H9 (cell line): ENCODE measurements at regions not wholly inside any gene's neighbourhood (a gene's known extent, or its start where the extent isn't known, plus 50 kb on each side); places are given as distances from the start of the nearest gene placed in this dataset.

Experiments
- DNase-seq: peaks from one replicate; pipeline ENCODE4 v3.0.0-alpha.2; 2017
- H2AFZ ChIP-seq: one replicate; pipeline ENCODE4 v1.6.1; 2013; ENCODE audit warnings: mild to moderate bottlenecking, low read length, control low read depth, moderate library complexity
- H2AK5ac ChIP-seq: 2 replicates; pipeline ENCODE4 v1.6.1; 2013; ENCODE audit warnings: low read length, control low read depth, mixed read lengths; ENCODE audit not compliant: insufficient read length
- H2BK120ac ChIP-seq: one replicate; pipeline ENCODE4 v1.6.1; 2013; ENCODE audit warnings: low read depth, mild to moderate bottlenecking, low read length, control low read depth, inconsistent platforms; ENCODE audit not compliant: poor library complexity, severe bottlenecking
- H2BK12ac ChIP-seq: 2 replicates; pipeline ENCODE4 v1.6.1; 2013; ENCODE audit warnings: low read length, control low read depth, mixed read lengths, low read depth; ENCODE audit not compliant: insufficient read length
- H2BK15ac ChIP-seq: 2 replicates; pipeline ENCODE4 v1.6.1; 2013; ENCODE audit warnings: low read depth, low read length, control low read depth
- H2BK20ac ChIP-seq: one replicate; pipeline ENCODE4 v1.6.1; 2013; ENCODE audit warnings: low read depth, mild to moderate bottlenecking, low read length, control low read depth, inconsistent platforms; ENCODE audit not compliant: poor library complexity, severe bottlenecking
- H2BK5ac ChIP-seq: 2 replicates; pipeline ENCODE4 v1.6.1; 2013; ENCODE audit warnings: low read length, control low read depth, mixed read lengths; ENCODE audit not compliant: insufficient read length
- H3K14ac ChIP-seq: 2 replicates; pipeline ENCODE4 v1.6.1; 2013; ENCODE audit warnings: low read length, control low read depth; ENCODE audit not compliant: insufficient read depth
- H3K18ac ChIP-seq: 2 replicates; pipeline ENCODE4 v1.6.1; 2013; ENCODE audit warnings: low read depth, mild to moderate bottlenecking, mixed read lengths, low read length, control low read depth; ENCODE audit not compliant: insufficient read length
- H3K23ac ChIP-seq: 2 replicates; pipeline ENCODE4 v1.6.1; 2013; ENCODE audit warnings: low read length, control low read depth, mixed read lengths, low read depth; ENCODE audit not compliant: insufficient read length
- H3K23me2 ChIP-seq: 2 replicates; pipeline ENCODE4 v1.6.1; 2013; ENCODE audit warnings: low read depth, mild to moderate bottlenecking, mixed read lengths, low read length, control low read depth; ENCODE audit not compliant: insufficient read length, poor library complexity, severe bottlenecking
- H3K27ac ChIP-seq: 2 replicates; pipeline ENCODE4 v1.5.1; 2013; ENCODE audit warnings: low read length, control low read depth, mixed read lengths, low read depth; ENCODE audit not compliant: insufficient read length
- H3K27me3 ChIP-seq: 2 replicates; pipeline ENCODE4 v1.6.1; 2013; ENCODE audit warnings: low read length, control low read depth, inconsistent platforms; ENCODE audit not compliant: insufficient read depth
- H3K4ac ChIP-seq: 2 replicates; pipeline ENCODE4 v1.6.1; 2013; ENCODE audit warnings: low read depth, mild to moderate bottlenecking, control low read depth, inconsistent platforms, low read length, moderate library complexity
- H3K4me1 ChIP-seq: 2 replicates; pipeline ENCODE4 v1.6.1; 2013; ENCODE audit warnings: low read length, control low read depth, inconsistent platforms; ENCODE audit not compliant: insufficient read depth
- H3K4me2 ChIP-seq: 2 replicates; pipeline ENCODE4 v1.6.1; 2013; ENCODE audit warnings: low read length, control low read depth, mixed read lengths; ENCODE audit not compliant: insufficient read length, insufficient read depth
- H3K56ac ChIP-seq: 2 replicates; pipeline ENCODE4 v1.6.1; 2013; ENCODE audit warnings: low read depth, mild to moderate bottlenecking, mixed read lengths, low read length, control low read depth; ENCODE audit not compliant: insufficient read length
- H3K79me1 ChIP-seq: 2 replicates; pipeline ENCODE4 v1.6.1; 2013; ENCODE audit warnings: low read depth, mild to moderate bottlenecking, moderate library complexity, low read length, control low read depth, inconsistent platforms; ENCODE audit not compliant: insufficient read depth, poor library complexity, severe bottlenecking
- H3K79me2 ChIP-seq: 2 replicates; pipeline ENCODE4 v1.6.1; 2013; ENCODE audit warnings: low read length, control low read depth, inconsistent platforms; ENCODE audit not compliant: insufficient read depth
- H3K9ac ChIP-seq: 2 replicates; pipeline ENCODE4 v1.6.1; 2013; ENCODE audit warnings: low read length, control low read depth, mixed read lengths; ENCODE audit not compliant: insufficient read length; ENCODE audit errors: extremely low read depth
- H3K9me3 ChIP-seq: one replicate; pipeline ENCODE4 v1.6.1; 2013; ENCODE audit warnings: low read depth, low read length, inconsistent platforms; ENCODE audit not compliant: control insufficient read depth
- H3T11ph ChIP-seq: one replicate; pipeline ENCODE4 v1.6.1; 2013; ENCODE audit warnings: mild to moderate bottlenecking, low read length, control low read depth, inconsistent platforms
- H4K20me1 ChIP-seq: one replicate; pipeline ENCODE4 v1.6.1; 2013; ENCODE audit not compliant: control insufficient read depth, insufficient read length, insufficient read depth
- H4K5ac ChIP-seq: 2 replicates; pipeline ENCODE4 v1.6.1; 2013; ENCODE audit warnings: low read depth, mild to moderate bottlenecking, mixed read lengths, low read length, control low read depth; ENCODE audit not compliant: insufficient read length
- H4K8ac ChIP-seq: replicated peaks from 2 replicates; pipeline ENCODE4 v1.6.1; 2013; ENCODE audit warnings: low read length, control low read depth, mixed read lengths, low read depth; ENCODE audit not compliant: insufficient read length
- H4K91ac ChIP-seq: 2 replicates; pipeline ENCODE4 v1.6.1; 2013; ENCODE audit warnings: low read depth, mild to moderate bottlenecking, moderate library complexity, mixed read lengths, low read length, control low read depth; ENCODE audit not compliant: insufficient read length
- H3K27ac Mint-ChIP-seq, 3 experiments: 2 replicates in 2 of 3; 3 replicates in 1 of 3; pipeline ENCODE4 v1.8.0; 2020 to 2021; ENCODE audit warnings: mixed read lengths in 3 of 3, mild to moderate bottlenecking in 1 of 3, moderate library complexity in 1 of 3
- H3K27me3 Mint-ChIP-seq: 2 replicates; pipeline ENCODE4 v1.8.0; 2021; ENCODE audit warnings: low read depth, mild to moderate bottlenecking, moderate library complexity, mixed read lengths
- H3K36me3 Mint-ChIP-seq, 3 experiments: 2 replicates in 2 of 3; 3 replicates in 1 of 3; pipeline ENCODE4 v1.8.0; 2020 to 2021; ENCODE audit warnings: low read depth in 3 of 3, mixed read lengths in 3 of 3; ENCODE audit not compliant: insufficient read depth in 1 of 3
- H3K4me1 Mint-ChIP-seq, 2 experiments: 2 replicates each; pipeline ENCODE4 v1.8.0; 2020; ENCODE audit warnings: mixed read lengths in 2 of 2
- H3K4me3 Mint-ChIP-seq, 2 experiments: 2 replicates in 1 of 2; 3 replicates in 1 of 2; pipeline ENCODE4 v1.8.0; 2020 to 2021; ENCODE audit warnings: mild to moderate bottlenecking in 2 of 2, mixed read lengths in 2 of 2, moderate library complexity in 1 of 2
- H3K9me3 Mint-ChIP-seq, 2 experiments: 2 replicates in 1 of 2; 3 replicates in 1 of 2; pipeline ENCODE4 v1.8.0; 2020; ENCODE audit warnings: mild to moderate bottlenecking in 2 of 2, mixed read lengths in 2 of 2, moderate library complexity in 1 of 2
- WGBS: extraction: QIAGEN DNeasy Blood & Tissue Kit; methylation state at CpG from one replicate; pipeline ENCODE4 v1.1.7; 2013; ENCODE audit warnings: missing lambda C conversion rate, low lambda C conversion rate, mixed read lengths; ENCODE audit not compliant: insufficient read length; ENCODE audit errors: extremely low coverage; 5-methylcytosine and 5-hydroxymethylcytosine counted together
- TF ChIP-seq, protein P1 (sequence below): fragments of 200-600 bp; sonication (generic); conservative IDR thresholded peaks from 3 replicates; pipeline ENCODE4 v1.8.0; 2021; ENCODE audit warnings: antibody characterized with exemption, mild to moderate bottlenecking

- Mint-ChIP-seq H3K36me3 (no peaks in the 10 kb centered on the region), H3K27ac (no peak overlapping the region), H3K4me1 (peaks cover 6% of the 10 kb centered on the region in 2 experiments), H3K27me3 (no peaks in the 10 kb centered on the region), H3K9me3 (no peaks in the 10 kb centered on the region), H3K4me3 (no peak overlapping the region)
- H3K79me1 ChIP-seq: no peaks in the 10 kb centered on the region
- H2BK20ac ChIP-seq: no peak overlapping the region
- H2AK5ac ChIP-seq: no peak overlapping the region
- TF ChIP-seq, protein P1, sequence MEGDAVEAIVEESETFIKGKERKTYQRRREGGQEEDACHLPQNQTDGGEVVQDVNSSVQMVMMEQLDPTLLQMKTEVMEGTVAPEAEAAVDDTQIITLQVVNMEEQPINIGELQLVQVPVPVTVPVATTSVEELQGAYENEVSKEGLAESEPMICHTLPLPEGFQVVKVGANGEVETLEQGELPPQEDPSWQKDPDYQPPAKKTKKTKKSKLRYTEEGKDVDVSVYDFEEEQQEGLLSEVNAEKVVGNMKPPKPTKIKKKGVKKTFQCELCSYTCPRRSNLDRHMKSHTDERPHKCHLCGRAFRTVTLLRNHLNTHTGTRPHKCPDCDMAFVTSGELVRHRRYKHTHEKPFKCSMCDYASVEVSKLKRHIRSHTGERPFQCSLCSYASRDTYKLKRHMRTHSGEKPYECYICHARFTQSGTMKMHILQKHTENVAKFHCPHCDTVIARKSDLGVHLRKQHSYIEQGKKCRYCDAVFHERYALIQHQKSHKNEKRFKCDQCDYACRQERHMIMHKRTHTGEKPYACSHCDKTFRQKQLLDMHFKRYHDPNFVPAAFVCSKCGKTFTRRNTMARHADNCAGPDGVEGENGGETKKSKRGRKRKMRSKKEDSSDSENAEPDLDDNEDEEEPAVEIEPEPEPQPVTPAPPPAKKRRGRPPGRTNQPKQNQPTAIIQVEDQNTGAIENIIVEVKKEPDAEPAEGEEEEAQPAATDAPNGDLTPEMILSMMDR: no peak
- no peak overlapping the region for H2AFZ ChIP-seq
- no peak overlapping the region for H3K56ac ChIP-seq
- no peak overlapping the region for H4K8ac ChIP-seq
- H3K23ac ChIP-seq: no peak overlapping the region
- no peak overlapping the region for H3K18ac ChIP-seq
- H4K20me1 ChIP-seq: no peaks in the 10 kb centered on the region
- no peak overlapping the region for H2BK12ac ChIP-seq
- no peak overlapping the region for H3K27ac ChIP-seq
- no peaks in the 10 kb centered on the region for H3K9me3 ChIP-seq
- H2BK5ac ChIP-seq: no peak overlapping the region
- H3K79me2 ChIP-seq: no peaks in the 10 kb centered on the region
- H3K4me2 ChIP-seq: no peak overlapping the region
- no peak overlapping the region for H2BK120ac ChIP-seq
- no peaks in the 10 kb centered on the region for H3K23me2 ChIP-seq
- H3K14ac ChIP-seq: no peak overlapping the region
- H3T11ph ChIP-seq: no peak overlapping the region
- no peaks in the 10 kb centered on the region; the same call in 1 of the 2 replicates for H3K4me1 ChIP-seq
- no CpG with 5 or more reads among the region's 3 CpGs for whole genome bisulfite sequencing
- H3K9ac ChIP-seq: no peak overlapping the region
- no peaks in the 10 kb centered on the region for H3K27me3 ChIP-seq
- H3K4ac ChIP-seq: no peak overlapping the region
- no peak for DNase-seq
- H4K91ac ChIP-seq: no peak overlapping the region
- no peak overlapping the region for H2BK15ac ChIP-seq
- H4K5ac ChIP-seq: no peak overlapping the region
Observed at GRCh38 chr9:91055845-91056244, 254.2 kb downstream of the SYK start.
